ENCODE measurements at regions not wholly inside any gene's neighbourhood (a gene's known extent, or its start where the extent isn't known, plus 50 kb on each side); places are given as distances from the start of the nearest gene placed in this dataset.
"Not testable (repeated sequence)": the region's sequence is repeated elsewhere in the genome, so short reads cannot be mapped to it uniquely, and the experiment has no call there.

- no peak overlapping the region for H3K27ac ChIP-seq
- DNase-seq: no peak
- intact Hi-C loops (cut with DNase I; ENCODE audit: low total_unique reads): no loop called here
- TF ChIP-seq CTCF (IDR thresholded peaks at IDR 0.05): no peak
- no peaks in the 10 kb centered on the region for H3K36me3 ChIP-seq
- no peaks in the 10 kb centered on the region for H3K27me3 ChIP-seq
- no peak overlapping the region for H3K4me3 ChIP-seq
- H3K9me3 ChIP-seq: no peaks in the 10 kb centered on the region
- H3K4me1 ChIP-seq: no peaks in the 10 kb centered on the region
These were observed 536.1 kb downstream of the XYLT1 start for GRCh38 chr16:16934660-16935059.

- H3K9me3 ChIP-seq; H3K4me1 ChIP-seq; H3K36me3 ChIP-seq; intact Hi-C loops (cut with DNase I; ENCODE audit: low total_unique reads); H3K4me3 ChIP-seq; H3K27ac ChIP-seq; H3K27me3 ChIP-seq; DNase-seq: not testable (repeated sequence)
These were observed 534.9 kb downstream of the XYLT1 start for GRCh38 chr16:16935909-16936308.

- H3K27ac ChIP-seq: no peak overlapping the region
- no peak for DNase-seq
- no peaks in the 10 kb centered on the region for H3K9me3 ChIP-seq
- H3K4me3 ChIP-seq: no peak overlapping the region
- intact Hi-C loops (cut with DNase I; ENCODE audit: low total_unique reads): no loop called here
- TF ChIP-seq CTCF (IDR thresholded peaks at IDR 0.05): no peak
- no peaks in the 10 kb centered on the region for H3K27me3 ChIP-seq
- H3K36me3 ChIP-seq: no peaks in the 10 kb centered on the region
- no peaks in the 10 kb centered on the region for H3K4me1 ChIP-seq
These were observed 533.2 kb downstream of the XYLT1 start for GRCh38 chr16:16937576-16937975.

GRCh38 chr16:16938009-16938408 lies 532.8 kb downstream of the XYLT1 start:
- Histone ChIP-seq H3K9me3 (no peaks in the 10 kb centered on the region), H3K4me1 (no peaks in the 10 kb centered on the region)

GRCh38 chr16:16938980-16939379 lies 531.8 kb downstream of the XYLT1 start:
- Histone ChIP-seq H3K27me3 (no peaks in the 10 kb centered on the region), H3K9me3 (no peaks in the 10 kb centered on the region), H3K4me1 (no peaks in the 10 kb centered on the region), H3K36me3 (no peaks in the 10 kb centered on the region), H3K4me3 (no peak overlapping the region), H3K27ac (no peak overlapping the region)
- TF ChIP-seq CTCF (IDR thresholded peaks at IDR 0.05): no peak
- intact Hi-C loops (cut with DNase I; ENCODE audit: low total_unique reads): no loop called here
- no peak for DNase-seq

More at GRCh38 chr16:16938009-16938408, 532.8 kb downstream of the XYLT1 start:
- H3K36me3 ChIP-seq: no peaks in the 10 kb centered on the region
- H3K27ac ChIP-seq: no peak overlapping the region
- TF ChIP-seq CTCF (IDR thresholded peaks at IDR 0.05): no peak
- no peaks in the 10 kb centered on the region for H3K27me3 ChIP-seq
- DNase-seq: no peak
- no peak overlapping the region for H3K4me3 ChIP-seq
- intact Hi-C loops (cut with DNase I; ENCODE audit: low total_unique reads): no loop called here

GRCh38 chr16:16940351-16940750 lies 530.4 kb downstream of the XYLT1 start:
- no peaks in the 10 kb centered on the region for H3K4me1 ChIP-seq
- no peak for TF ChIP-seq CTCF (IDR thresholded peaks at IDR 0.05)
- no peak for DNase-seq
- H3K36me3 ChIP-seq: no peaks in the 10 kb centered on the region
- intact Hi-C loops (cut with DNase I; ENCODE audit: low total_unique reads): no loop called here
- no peaks in the 10 kb centered on the region for H3K9me3 ChIP-seq
- no peak overlapping the region for H3K4me3 ChIP-seq
- no peaks in the 10 kb centered on the region for H3K27me3 ChIP-seq
- H3K27ac ChIP-seq: no peak overlapping the region

GRCh38 chr16:16942849-16943248 lies 527.9 kb downstream of the XYLT1 start:
- H3K9me3 ChIP-seq; H3K4me1 ChIP-seq; intact Hi-C loops (cut with DNase I; ENCODE audit: low total_unique reads); DNase-seq; H3K27ac ChIP-seq; H3K36me3 ChIP-seq; H3K27me3 ChIP-seq; H3K4me3 ChIP-seq: not testable (repeated sequence)
